ENCODE measurements at regions not wholly inside any gene's neighbourhood (a gene's known extent, or its start where the extent isn't known, plus 50 kb on each side); places are given as distances from the start of the nearest gene placed in this dataset.

GRCh38 chrX:103002576-103002975, 61.4 kb downstream of the BEX1 start:
- ChIA-PET POLR2A (no interaction called here), CTCF (ENCODE audit: low intra/inter-chr PET ratio) (no interaction called here)
- in situ Hi-C loops (cut with MboI) = no loop called here
- Histone ChIP-seq H3K4me3 (no peak overlapping the region), H3K36me3 (ENCODE audit: control insufficient read depth, insufficient read depth, low read length) (no peaks in the 10 kb centered on the region), H3K9me3 (replicated peaks; ENCODE audit: control insufficient read depth, insufficient read depth, low read depth, low read length) (no peaks in the 10 kb centered on the region), H3K27me3 (ENCODE audit: control insufficient read depth in 2 of 2, insufficient read depth in 2 of 2, low read length in 2 of 2) (no peaks in the 10 kb centered on the region), H4K20me1 (replicated peaks; ENCODE audit: control insufficient read depth, insufficient read depth, low read length) (no peaks in the 10 kb centered on the region), H3K4me1 (replicated peaks in 1 of 2; ENCODE audit: control insufficient read depth in 2 of 2, insufficient read depth in 2 of 2, low read length in 2 of 2) (no peaks in the 10 kb centered on the region), H3K9me1 (ENCODE audit: control insufficient read depth, insufficient read depth, low read length) (no peaks in the 10 kb centered on the region), H2AFZ (ENCODE audit: low read depth, low read length) (no peak overlapping the region), H3K27ac (ENCODE audit: extremely low read depth, low read depth, low read length) (no peak overlapping the region), H3K4me2 (ENCODE audit: insufficient read depth, low read length) (no peak overlapping the region), H3K9ac (ENCODE audit: insufficient read depth in 1 of 2, low read depth in 2 of 2, low read length in 2 of 2) (no peak overlapping the region), H3K79me2 (ENCODE audit: control insufficient read depth, insufficient read depth, low read length) (no peaks in the 10 kb centered on the region)
- BruUV-seq (replicated peaks) = no TSS peak
- TF ChIP-seq STAT5A (IDR thresholded peaks at IDR 0.05; ENCODE audit: borderline replicate concordance, low read length) = no peak
- no peak for TF ChIP-seq BCL6 (CRISPR knock-in tag; IDR thresholded peaks at IDR 0.05)
- no peak for TF ChIP-seq RERE (CRISPR knock-in tag; IDR thresholded peaks at IDR 0.05; ENCODE audit: borderline replicate concordance)
- TF ChIP-seq PTTG1 (tag; IDR thresholded peaks at IDR 0.05; ENCODE audit: low read depth) = no peak
- TF ChIP-seq ZNF511 (CRISPR knock-in tag; IDR thresholded peaks at IDR 0.05) = no peak
- no peak for TF ChIP-seq MEIS2 (IDR thresholded peaks at IDR 0.05; ENCODE audit: partially characterized antibody)
- TF ChIP-seq ZBTB40 (IDR thresholded peaks at IDR 0.05) = no peak
- TF ChIP-seq ZBTB40 (CRISPR knock-in tag; IDR thresholded peaks at IDR 0.05) = no peak
- FAIRE-seq (no peak), ATAC-seq (no peak), DNase-seq (ENCODE audit: extremely low read depth in 1 of 4, low spot score in 3 of 4) (no peak)
- intact Hi-C loops (cut with micrococcal nuclease) = no loop called here
- 7% methylated on average over 2 of the region's 2 CpGs for WGBS (ENCODE audit: insufficient coverage, low coverage, missing lambda C conversion rate)
